ENCODE measurements at regions not wholly inside any gene's neighbourhood (a gene's known extent, or its start where the extent isn't known, plus 50 kb on each side); places are given as distances from the start of the nearest gene placed in this dataset.

- TF ChIP-seq POLR2A (IDR thresholded peaks at IDR 0.05; ENCODE audit: low read depth, low read length), result no peak
- no peak for DNase-seq (ENCODE audit: insufficient read length, low spot score)
- no peak for FAIRE-seq
Observed at GRCh38 chr3:145967043-145967442, 193.9 kb downstream of the PLOD2 start.

- FAIRE-seq, result no peak
- no peak for TF ChIP-seq POLR2A (IDR thresholded peaks at IDR 0.05; ENCODE audit: low read depth, low read length)
- no peak for DNase-seq (ENCODE audit: insufficient read length, low spot score)
Observed at GRCh38 chr3:145971186-145971585, 189.8 kb downstream of the PLOD2 start.

GRCh38 chr3:145972851-145973250 is 188.1 kb downstream of the PLOD2 start:
- no peak for TF ChIP-seq POLR2A (IDR thresholded peaks at IDR 0.05; ENCODE audit: low read depth, low read length)
- DNase-seq (ENCODE audit: insufficient read length, low spot score) (no peak), FAIRE-seq (no peak)

GRCh38 chr3:145981056-145981455 is 179.9 kb downstream of the PLOD2 start:
- FAIRE-seq (no peak), DNase-seq (ENCODE audit: insufficient read length, low spot score) (no peak)
- TF ChIP-seq POLR2A (IDR thresholded peaks at IDR 0.05; ENCODE audit: low read depth, low read length), result no peak

GRCh38 chr3:145983101-145983500 is 177.9 kb downstream of the PLOD2 start:
- DNase-seq (ENCODE audit: insufficient read length, low spot score), result no peak
- FAIRE-seq, result no peak
- no peak for TF ChIP-seq POLR2A (IDR thresholded peaks at IDR 0.05; ENCODE audit: low read depth, low read length)

Measured in H54 (cell line).